ENCODE measurements at regions not wholly inside any gene's neighbourhood (a gene's known extent, or its start where the extent isn't known, plus 50 kb on each side); places are given as distances from the start of the nearest gene placed in this dataset.

DNA sequence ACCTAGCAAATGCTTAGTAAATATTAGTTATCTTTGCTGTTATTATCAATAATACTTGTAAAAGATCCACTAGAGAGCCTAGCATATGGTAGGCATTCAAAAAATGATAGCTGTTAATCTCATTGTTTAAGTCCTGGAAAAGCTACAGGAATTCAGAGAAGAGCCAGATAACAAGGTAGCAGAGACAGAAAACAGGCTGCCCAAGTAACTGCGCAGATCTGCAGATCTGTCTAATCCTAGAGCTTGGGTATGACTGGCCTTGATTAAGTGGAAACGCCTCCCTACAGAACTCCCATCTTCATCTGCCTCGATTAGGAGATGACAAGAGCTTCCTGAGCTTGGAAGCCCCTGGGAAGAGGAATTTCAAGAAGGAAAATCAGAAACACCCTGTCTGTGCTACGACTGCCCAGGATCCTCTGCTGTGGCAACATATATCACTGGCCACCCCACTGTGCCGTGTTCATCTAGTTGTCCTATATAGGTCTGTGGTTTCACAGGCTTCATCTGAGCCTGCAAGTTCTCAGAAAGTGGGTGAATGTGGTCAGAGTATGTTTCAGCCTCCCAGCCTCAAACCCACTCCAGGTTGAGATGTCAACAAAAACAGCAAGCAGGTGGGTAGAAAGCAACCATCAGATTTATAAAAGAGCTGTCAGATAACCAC lies 151.5 kb upstream of the PKDCC start:
- H3K27me3 Mint-ChIP-seq, result peaks cover 2% of the 10 kb centered on the region
- no peaks in the 10 kb centered on the region for H3K36me3 Mint-ChIP-seq
- H3K27ac Mint-ChIP-seq, result no peak overlapping the region
- H3K9me3 Mint-ChIP-seq, result no peaks in the 10 kb centered on the region
- no peak overlapping the region for H3K4me3 Mint-ChIP-seq
- TF ChIP-seq, protein P1, sequence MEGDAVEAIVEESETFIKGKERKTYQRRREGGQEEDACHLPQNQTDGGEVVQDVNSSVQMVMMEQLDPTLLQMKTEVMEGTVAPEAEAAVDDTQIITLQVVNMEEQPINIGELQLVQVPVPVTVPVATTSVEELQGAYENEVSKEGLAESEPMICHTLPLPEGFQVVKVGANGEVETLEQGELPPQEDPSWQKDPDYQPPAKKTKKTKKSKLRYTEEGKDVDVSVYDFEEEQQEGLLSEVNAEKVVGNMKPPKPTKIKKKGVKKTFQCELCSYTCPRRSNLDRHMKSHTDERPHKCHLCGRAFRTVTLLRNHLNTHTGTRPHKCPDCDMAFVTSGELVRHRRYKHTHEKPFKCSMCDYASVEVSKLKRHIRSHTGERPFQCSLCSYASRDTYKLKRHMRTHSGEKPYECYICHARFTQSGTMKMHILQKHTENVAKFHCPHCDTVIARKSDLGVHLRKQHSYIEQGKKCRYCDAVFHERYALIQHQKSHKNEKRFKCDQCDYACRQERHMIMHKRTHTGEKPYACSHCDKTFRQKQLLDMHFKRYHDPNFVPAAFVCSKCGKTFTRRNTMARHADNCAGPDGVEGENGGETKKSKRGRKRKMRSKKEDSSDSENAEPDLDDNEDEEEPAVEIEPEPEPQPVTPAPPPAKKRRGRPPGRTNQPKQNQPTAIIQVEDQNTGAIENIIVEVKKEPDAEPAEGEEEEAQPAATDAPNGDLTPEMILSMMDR (conservative IDR thresholded peaks at IDR 0.05), result no peak
- DNase-seq (ENCODE audit: extremely low spot score, unreplicated experiment), result no peak
- H3K4me1 Mint-ChIP-seq (ENCODE audit: unreplicated experiment), result peaks cover 32% of the 10 kb centered on the region

DNA sequence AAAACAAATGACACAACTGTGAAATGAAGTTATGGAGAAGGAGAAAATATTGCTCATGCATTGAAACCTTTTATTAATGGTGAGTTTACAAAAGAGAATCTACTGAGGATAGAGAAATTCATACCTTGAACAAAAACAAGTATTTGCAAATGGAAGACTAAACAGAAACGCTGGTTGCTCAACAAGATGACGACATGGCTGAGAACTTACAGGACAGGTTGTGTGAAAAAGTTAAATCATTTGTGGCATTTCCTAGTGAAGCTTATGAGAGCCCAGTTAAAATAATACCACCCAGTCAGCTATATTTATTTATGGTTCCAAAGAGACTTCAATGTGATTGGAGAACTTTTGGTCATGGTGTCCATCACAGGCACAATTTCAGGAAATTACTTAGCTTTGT lies 148.6 kb upstream of the PKDCC start:
- TF ChIP-seq, protein P1 (conservative IDR thresholded peaks at IDR 0.05), result no peak
- Mint-ChIP-seq H3K4me1 (ENCODE audit: unreplicated experiment) (peaks cover 44% of the 10 kb centered on the region), H3K4me3 (no peak overlapping the region), H3K27me3 (no peaks in the 10 kb centered on the region), H3K36me3 (no peaks in the 10 kb centered on the region), H3K27ac (peak overlapping the region; percentile 46), H3K9me3 (no peaks in the 10 kb centered on the region)
- no peak for DNase-seq (ENCODE audit: extremely low spot score, unreplicated experiment)

DNA sequence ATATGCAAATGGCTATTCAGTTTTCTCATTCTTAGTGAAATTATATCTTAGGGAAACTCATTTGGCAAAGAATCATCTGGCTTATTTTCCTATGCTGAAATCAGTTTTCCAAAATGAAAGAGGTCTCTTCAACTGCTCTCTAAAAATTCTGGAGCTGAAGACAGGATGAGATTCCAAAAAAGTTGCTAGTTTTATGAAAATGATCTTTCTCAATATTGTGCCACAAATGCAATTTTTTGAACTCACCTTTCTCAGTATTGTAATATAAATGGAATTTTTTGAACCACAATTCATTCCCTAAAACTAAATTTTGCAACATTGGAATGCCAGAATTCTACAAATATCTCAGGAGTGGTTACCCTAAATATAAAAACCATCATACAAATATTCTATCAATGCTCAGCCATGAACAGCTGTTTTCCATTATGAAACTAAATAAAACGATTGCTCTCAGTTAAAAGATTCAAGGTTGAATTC lies 147.7 kb upstream of the PKDCC start:
- Mint-ChIP-seq H3K36me3 (no peaks in the 10 kb centered on the region), H3K27me3 (no peaks in the 10 kb centered on the region), H3K4me1 (ENCODE audit: unreplicated experiment) (peaks cover 44% of the 10 kb centered on the region), H3K9me3 (no peaks in the 10 kb centered on the region), H3K27ac (no peak overlapping the region), H3K4me3 (no peak overlapping the region)
- no peak for DNase-seq (ENCODE audit: extremely low spot score, unreplicated experiment)
- TF ChIP-seq, protein P1 (conservative IDR thresholded peaks at IDR 0.05), result no peak

DNA sequence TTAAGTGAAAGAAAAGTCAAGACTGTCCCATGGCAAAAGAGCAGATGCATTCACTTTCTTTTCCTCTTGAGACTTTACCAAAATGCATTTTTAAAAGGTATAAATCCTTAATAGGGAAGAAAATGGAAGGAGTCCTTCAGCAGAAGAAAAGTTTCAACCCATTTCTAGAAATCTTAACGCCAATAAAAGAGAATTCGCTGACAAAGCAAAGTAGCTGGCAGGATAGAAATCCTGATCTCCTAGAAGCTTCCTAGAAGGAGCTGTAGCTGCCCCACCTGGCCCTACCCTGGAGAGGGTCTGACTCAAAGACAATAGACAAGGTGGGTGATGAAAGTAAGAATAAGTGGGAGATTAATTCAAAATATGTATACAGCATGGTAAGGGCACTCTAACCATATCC lies 144.9 kb upstream of the PKDCC start:
- Mint-ChIP-seq H3K27me3 (no peaks in the 10 kb centered on the region), H3K4me3 (no peak overlapping the region), H3K9me3 (no peaks in the 10 kb centered on the region), H3K4me1 (ENCODE audit: unreplicated experiment) (peaks cover 42% of the 10 kb centered on the region), H3K36me3 (no peaks in the 10 kb centered on the region), H3K27ac (no peak overlapping the region)
- DNase-seq (ENCODE audit: extremely low spot score, unreplicated experiment), result no peak
- TF ChIP-seq, protein P1 (conservative IDR thresholded peaks at IDR 0.05), result no peak

DNA sequence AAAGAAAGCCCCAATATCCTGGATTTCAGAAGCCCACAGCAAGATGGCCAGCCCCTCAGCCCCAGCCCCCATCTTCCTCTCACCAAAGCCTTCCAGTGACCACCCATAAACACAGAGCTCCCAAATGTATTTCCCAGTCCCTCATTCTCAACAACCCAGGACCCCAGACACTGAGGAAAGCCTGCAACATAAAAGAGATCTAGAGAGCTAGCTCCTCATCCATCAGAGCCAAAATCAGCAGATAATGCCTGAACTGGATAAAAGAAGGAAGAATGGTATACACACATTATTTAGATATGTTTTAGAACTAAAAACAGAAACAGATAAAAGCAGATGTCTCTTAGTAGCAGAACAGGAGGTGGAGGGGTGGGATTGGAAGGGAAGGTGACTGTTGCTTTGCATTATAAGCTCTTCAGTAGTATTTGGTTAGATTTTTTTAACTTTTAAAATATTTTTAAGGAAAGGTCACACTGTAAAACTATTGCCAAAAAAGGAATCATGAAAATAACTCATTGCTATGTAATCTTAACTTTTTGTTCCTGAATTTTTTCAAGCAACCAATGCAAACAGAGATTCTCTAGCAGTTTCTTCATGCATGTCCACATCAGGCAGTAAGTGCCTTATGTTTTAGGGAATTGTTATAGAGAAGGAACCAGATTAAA lies 144.2 kb upstream of the PKDCC start:
- Mint-ChIP-seq H3K27me3 (no peaks in the 10 kb centered on the region), H3K4me1 (ENCODE audit: unreplicated experiment) (peaks cover 42% of the 10 kb centered on the region), H3K36me3 (no peaks in the 10 kb centered on the region), H3K27ac (no peak overlapping the region), H3K9me3 (no peaks in the 10 kb centered on the region), H3K4me3 (no peak overlapping the region)
- TF ChIP-seq, protein P1 (conservative IDR thresholded peaks at IDR 0.05), result no peak
- no peak for DNase-seq (ENCODE audit: extremely low spot score, unreplicated experiment)

All from type B pancreatic cell (in vitro differentiated cells).